GM21576 (cell line): ENCODE measurements at regions not wholly inside any gene's neighbourhood (a gene's known extent, or its start where the extent isn't known, plus 50 kb on each side); places are given as distances from the start of the nearest gene placed in this dataset.

Experiments
- ATAC-seq: cut with Tn5 transposase; IDR thresholded peaks from one replicate; pipeline ENCODE4 v1.9.1; 2021; ENCODE audit warnings: mild to moderate bottlenecking, moderate library complexity; ENCODE audit not compliant: unreplicated experiment

GRCh38 chr1:201609661-201610318 lies 70.9 kb downstream of the NAV1 start:
- ATAC-seq: no peak

GRCh38 chr1:201610858-201611257 lies 71.9 kb downstream of the NAV1 start:
- no peak for ATAC-seq

DNA sequence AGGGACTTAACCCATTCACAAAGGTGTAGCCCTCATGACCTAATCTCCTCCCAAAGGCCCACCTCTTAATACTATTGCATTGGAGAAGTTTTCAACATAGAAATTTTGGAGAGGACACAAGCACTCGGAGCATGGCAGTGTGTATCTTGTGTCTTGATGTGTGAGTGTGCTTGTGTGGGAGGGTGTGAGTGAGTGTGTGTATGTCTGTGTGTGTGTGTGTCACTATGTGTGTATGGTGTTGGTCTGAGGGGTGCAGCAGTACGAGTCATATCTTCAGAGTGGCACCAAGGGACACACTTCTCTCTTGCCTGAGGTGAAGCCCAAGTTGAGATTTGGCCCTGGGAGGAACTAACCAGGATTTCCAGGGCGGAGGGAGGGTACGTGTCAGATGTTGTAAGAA lies 73.7 kb downstream of the NAV1 start:
- no peak for ATAC-seq

- ATAC-seq: no peak
Observed at GRCh38 chr1:201614262-201615015, 75.5 kb downstream of the NAV1 start.

DNA sequence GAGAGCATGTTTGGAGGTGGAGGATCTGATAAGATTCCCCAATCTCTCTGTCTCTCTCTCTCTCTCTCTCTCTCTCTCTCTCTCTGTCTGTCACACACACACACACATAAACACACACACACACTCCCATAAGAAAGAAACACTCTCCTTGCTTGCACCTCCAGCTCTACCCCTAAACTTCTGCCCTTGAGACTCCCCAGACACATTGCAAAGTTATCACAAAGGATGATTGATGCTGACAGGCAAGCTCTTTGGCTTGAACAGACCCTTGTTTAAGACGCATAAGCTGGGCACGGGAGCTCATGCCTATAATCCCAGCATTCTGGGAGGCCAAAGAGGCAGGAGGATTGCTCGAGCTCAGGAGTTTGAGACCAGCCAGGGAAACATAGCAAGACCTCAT lies 78.2 kb downstream of the NAV1 start:
- no peak for ATAC-seq

- no peak for ATAC-seq
Observed at GRCh38 chr1:201618389-201618788, 79.5 kb downstream of the NAV1 start.

DNA sequence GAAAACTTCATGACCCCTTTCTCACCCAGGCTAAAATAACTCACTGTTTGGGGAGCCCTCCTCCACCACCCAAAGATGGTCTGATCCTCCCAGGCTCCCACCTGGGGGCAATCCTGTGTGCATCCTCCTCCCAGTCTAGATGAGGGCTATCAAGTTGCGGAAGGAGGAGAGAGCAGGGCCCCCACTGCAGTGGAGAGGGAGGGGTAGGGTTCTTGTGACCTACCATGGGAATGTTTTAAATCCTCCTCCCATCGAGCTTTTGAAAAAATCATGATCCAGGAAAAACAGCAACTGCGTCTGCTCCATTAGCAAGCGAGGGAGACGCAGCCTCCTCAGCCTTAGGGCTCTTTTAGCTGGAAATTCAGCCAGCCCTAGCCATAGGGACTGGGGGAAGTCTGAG lies 80.0 kb downstream of the NAV1 start:
- ATAC-seq: no peak

- no peak for ATAC-seq
Observed at GRCh38 chr1:201619513-201619912, 80.6 kb downstream of the NAV1 start.

DNA sequence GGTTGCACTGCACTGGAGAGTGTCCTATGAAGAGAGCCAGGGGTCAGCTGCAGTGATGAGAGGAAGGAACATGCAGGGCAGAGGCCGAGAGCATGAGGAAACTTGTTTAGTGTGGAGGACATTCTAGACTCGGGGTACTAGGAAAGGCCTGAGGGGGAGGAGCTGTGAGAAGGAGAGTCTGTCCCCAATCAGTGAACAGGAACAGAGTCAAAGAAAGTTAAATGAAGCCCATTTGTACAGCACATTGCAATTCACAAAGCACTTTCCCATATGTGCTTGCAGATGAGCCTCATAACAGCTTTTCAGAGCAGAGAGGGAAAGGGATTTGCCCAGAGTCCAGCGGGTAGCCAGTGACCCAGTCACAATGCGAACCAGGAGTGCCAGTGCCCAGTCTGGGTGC lies 83.4 kb downstream of the NAV1 start:
- ATAC-seq: no peak

DNA sequence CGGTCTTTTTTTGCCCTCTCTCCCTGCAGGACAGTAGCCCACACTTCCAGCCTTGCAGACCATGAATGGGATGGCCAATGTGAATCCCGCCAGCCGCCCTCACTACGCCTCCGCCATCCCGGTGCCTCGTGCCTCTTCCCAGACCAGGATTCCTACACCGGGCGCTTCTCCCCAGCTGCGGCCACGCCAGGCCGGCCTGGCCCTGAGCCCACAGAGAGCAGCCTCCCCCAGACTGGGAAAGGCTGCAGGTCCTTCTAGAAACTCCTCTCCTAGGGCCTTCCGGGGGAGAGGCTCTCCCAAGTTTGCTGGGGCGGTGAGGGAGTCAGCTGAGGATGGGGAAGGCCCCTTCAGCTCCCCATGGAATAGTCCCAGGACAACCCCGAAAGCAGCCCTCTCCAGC lies 83.9 kb downstream of the NAV1 start:
- no peak for ATAC-seq

- no peak for ATAC-seq
Observed at GRCh38 chr1:201624741-201625225, 85.9 kb downstream of the NAV1 start.

DNA sequence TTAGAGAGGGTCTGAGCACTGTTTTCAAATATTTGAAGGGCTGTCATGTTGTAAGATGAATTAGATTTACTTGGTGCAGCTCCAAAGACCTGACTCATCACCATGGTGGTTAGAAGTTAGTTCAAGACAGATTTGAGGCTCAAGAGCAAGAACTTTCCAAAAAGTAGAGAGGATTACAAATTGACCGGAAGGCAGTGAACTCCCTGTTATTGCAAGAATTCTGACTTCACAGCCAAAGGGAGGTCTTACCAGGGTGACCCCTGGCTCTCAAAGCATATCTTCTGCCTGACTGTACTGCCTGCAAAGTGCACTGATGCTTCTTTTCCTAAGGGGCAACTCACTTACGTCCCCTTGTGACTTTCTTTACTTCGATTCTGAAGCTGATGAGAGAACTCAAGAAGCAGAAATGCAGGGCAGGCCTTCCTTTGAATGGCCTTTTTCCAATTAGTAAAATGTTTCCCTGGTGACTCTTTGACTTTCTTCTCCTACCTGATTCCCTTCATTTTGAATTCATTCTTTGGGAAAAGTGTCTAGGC lies 86.4 kb downstream of the NAV1 start:
- ATAC-seq: no peak

DNA sequence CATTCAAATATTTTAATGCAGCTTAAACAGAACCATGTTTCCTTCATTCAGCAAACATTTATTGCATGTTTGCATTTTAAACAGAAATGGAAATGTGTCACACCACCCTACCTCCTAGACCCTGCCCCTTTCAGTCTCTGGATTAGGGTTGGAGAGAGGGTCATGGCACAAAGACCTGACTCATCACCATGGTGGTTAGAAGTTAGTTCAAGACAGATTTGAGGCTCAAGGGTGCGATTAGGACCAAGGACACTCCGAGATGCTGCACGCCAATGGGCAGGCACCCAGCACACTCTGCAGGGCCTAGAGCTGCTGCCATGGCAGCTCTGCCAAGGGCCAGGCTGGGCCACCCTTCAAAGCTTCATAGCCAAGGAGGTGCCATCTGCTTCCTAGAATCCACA lies 86.9 kb downstream of the NAV1 start:
- no peak for ATAC-seq

- no peak for ATAC-seq
Observed at GRCh38 chr1:201626629-201627275, 87.8 kb downstream of the NAV1 start.

DNA sequence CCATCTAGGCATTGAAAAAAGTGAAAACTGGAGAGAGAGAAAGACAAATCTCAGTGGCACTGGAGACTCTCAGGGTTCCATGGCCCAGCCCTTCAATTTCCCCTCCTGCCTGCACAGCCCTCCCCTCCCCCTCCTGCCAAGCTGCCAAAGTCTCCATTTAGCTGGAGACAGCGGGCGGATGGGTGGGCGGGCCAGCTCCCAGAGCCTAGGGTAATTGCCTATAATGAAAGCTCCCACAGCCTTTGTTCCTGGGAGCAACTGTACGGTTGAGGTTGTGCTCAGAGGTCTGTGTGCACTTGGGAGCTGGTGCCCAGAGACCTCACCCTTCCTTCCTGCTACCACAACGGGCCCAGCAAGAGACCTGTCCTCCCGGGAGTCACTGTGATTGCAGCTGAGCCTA lies 89.6 kb downstream of the NAV1 start:
- ATAC-seq: no peak

DNA sequence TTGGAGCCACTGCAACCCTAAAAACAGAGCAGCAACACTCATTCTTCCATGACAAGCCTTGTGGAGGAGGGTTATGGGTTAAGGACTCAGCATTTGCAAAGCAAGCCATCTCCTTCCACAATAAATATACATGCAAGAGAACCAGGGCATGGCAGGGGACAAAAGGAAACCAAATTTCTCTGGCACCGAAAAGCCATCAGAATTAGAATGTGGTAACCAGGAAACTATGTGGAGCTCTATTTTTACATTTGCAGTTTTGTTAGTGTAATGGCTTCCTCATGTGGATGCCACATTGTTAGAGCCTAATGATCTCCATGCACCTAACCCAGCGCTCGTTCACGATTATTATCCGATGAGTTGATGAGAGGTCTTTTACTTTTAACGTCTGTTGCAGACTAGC lies 91.7 kb downstream of the NAV1 start:
- no peak for ATAC-seq

- no peak for ATAC-seq
Observed at GRCh38 chr1:201631037-201631436, 92.1 kb downstream of the NAV1 start.

GRCh38 chr1:201632364-201632952 lies 93.5 kb downstream of the NAV1 start:
- no peak for ATAC-seq

GRCh38 chr1:201633297-201633696 lies 94.4 kb downstream of the NAV1 start:
- ATAC-seq: no peak

DNA sequence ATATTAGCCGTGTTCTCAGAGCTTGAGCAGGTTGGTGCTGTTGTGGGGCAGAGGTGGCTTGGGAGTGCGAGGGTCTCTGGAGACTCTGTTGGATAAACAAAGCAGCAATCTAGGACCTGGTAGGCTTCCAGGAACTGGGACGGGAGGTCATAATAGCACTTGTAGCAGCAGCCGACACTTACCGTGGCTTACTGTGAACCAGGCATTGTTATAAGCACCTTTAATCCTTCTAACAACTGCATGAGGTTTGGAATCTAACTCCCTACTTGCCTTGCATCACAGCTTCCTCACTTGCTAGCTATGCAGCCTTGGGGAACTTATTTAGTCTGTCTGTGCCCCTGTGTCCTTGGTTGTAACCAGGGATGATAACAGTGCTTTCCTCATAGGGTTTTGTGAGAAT lies 94.9 kb downstream of the NAV1 start:
- ATAC-seq: no peak

DNA sequence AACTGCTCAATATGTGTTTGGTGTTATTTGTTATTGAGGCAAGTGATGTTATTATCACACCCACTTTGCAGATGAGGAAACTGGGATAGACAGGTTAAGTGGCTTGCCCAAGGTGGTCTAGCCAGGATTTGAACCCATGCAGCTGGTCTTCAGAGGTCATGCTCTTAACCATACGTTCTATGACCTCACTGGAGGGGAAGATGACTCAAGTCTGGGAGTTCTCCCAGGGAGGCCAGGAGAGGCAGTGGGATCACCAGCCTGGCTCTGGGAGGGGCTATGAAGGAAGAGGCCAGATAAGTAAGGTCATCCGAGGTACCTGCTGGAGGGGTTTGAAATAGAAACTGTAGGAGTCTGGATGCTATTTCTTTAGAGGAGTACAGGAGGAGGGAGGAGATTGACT lies 95.3 kb downstream of the NAV1 start:
- ATAC-seq: no peak
